Pancreas (tissue), 10 donors: ENCODE measurements at regions not wholly inside any gene's neighbourhood (a gene's known extent, or its start where the extent isn't known, plus 50 kb on each side); places are given as distances from the start of the nearest gene placed in this dataset.
A peak's percentile ranks its signal among the peaks of the same experiment; 100 is the strongest.

Experiments
- ATAC-seq, 4 donors: fragments of 200-7000 bp; cut with Tn5 transposase; one replicate each; pipeline versions ENCODE4 v1.8.0 to v1.9.1; 2020; ENCODE audit warnings: mild to moderate bottlenecking in 4 of 4, moderate library complexity in 4 of 4
- DNase-seq, 6 donors: peaks; one replicate each; pipeline ENCODE4 v3.0.0-alpha.2; 2020
- FAIRE-seq: peaks from 2 replicates; lab custom pipeline; 2012; peaks lifted over from hg19 to GRCh38; lab: Jason Lieb, UNC
- H3K27ac ChIP-seq, 4 donors: fragments of 200-600 bp; sonication (generic); 1 replicate in 3 of 4; 2 replicates in 1 of 4; pipeline versions ENCODE4 v1.5.0 to v1.8.0; 2020
- H3K27me3 ChIP-seq, 4 donors: fragments of 200-600 bp; one replicate each; pipeline ENCODE4 v1.8.0; 2021
- H3K36me3 ChIP-seq, 3 donors: fragments of 200-600 bp; sonication (generic) in 1 of 3; one replicate each; pipeline versions ENCODE4 v1.5.0 to v1.8.0; 2020 to 2021
- H3K4me1 ChIP-seq, 3 donors: fragments of 200-600 bp; one replicate each; pipeline ENCODE4 v1.8.0; 2021
- H3K4me3 ChIP-seq, 4 donors: fragments of 200-600 bp; sonication (generic) in 2 of 4; one replicate each; pipeline versions ENCODE4 v1.5.0 to v1.8.0; 2020 to 2021
- H3K9me3 ChIP-seq, 4 donors: fragments of 200-600 bp; one replicate each; pipeline ENCODE4 v1.8.0; 2021
- CTCF ChIP-seq, 4 donors: fragments of 200-600 bp; sonication (generic) in 3 of 4; IDR thresholded peaks; one replicate each; pipeline versions ENCODE4 v1.5.0 to v1.8.0; 2021; ENCODE audit warnings: antibody characterized with exemption in 4 of 4
- WGBS, 2 donors: extraction: QIAGEN DNeasy Blood & Tissue Kit; methylation state at CpG; one replicate each; pipeline ENCODE4 v1.1.7; 2013; 5-methylcytosine and 5-hydroxymethylcytosine counted together
- intact Hi-C, 3 donors: fragments of 100-400 bp; cut with DNase I; formaldehyde crosslinking; loops; one replicate each; pipeline versions ENCODE4 v1.11.1 to v1.14.2; 2022
- donor health status: healthy with polysubstance abuse.
- donor health status: DM: no; HTN: no; CAD: no; lungs with moderate emphysema.
- donor health status: DM: no; HTN: no; CAD: no.
- donor health status: control.
- donor health status: control.
- donor health status: Bipolar disorder and iron deficiency.
- donor health status: DM: yes; HTN: yes; CAD: no.
- donor health status: DM: no; HTN: no; CAD: no.
- donor health status: DM: no; HTN: no; CAD: no.
- donor health status: DM: yes; HTN: yes; CAD: no.

- 57 to 84% methylated on average over 3 of the region's 3 CpGs for WGBS, 2 donors
- H3K27ac ChIP-seq = no peak overlapping the region
- no peak overlapping the region for H3K4me3 ChIP-seq
- no peaks in the 10 kb centered on the region for H3K36me3 ChIP-seq
- no peaks in the 10 kb centered on the region for H3K9me3 ChIP-seq
- ATAC-seq (no peak), DNase-seq (no peak), FAIRE-seq (no peak)
- no peaks in the 10 kb centered on the region for H3K4me1 ChIP-seq
- H3K27me3 ChIP-seq = no peaks in the 10 kb centered on the region
- intact Hi-C loops = no loop called here
- TF ChIP-seq CTCF (IDR thresholded peaks at IDR 0.05) = no peak
Measured at GRCh38 chr6:139522511-139523220, 148.2 kb upstream of the CITED2 start.

GRCh38 chr6:139521338-139521737 is 146.9 kb upstream of the CITED2 start:
- no peak for ATAC-seq
- intact Hi-C loops = no loop called here

GRCh38 chr6:139520321-139520768 is 145.9 kb upstream of the CITED2 start:
- H3K4me1 ChIP-seq = no peaks in the 10 kb centered on the region
- TF ChIP-seq CTCF (IDR thresholded peaks at IDR 0.05) = no peak
- H3K36me3 ChIP-seq = no peaks in the 10 kb centered on the region
- FAIRE-seq = no peak
- H3K27me3 ChIP-seq = no peaks in the 10 kb centered on the region
- no peak overlapping the region for H3K4me3 ChIP-seq
- no peak for ATAC-seq
- H3K9me3 ChIP-seq = no peaks in the 10 kb centered on the region
- DNase-seq = no peak
- WGBS, 2 donors = 72 to 76% methylated on average over 3 of the region's 3 CpGs
- H3K27ac ChIP-seq = no peak overlapping the region
- intact Hi-C loops = no loop called here

More at GRCh38 chr6:139521338-139521737, 146.9 kb upstream of the CITED2 start:
- Histone ChIP-seq H3K4me1 (no peaks in the 10 kb centered on the region), H3K27me3 (no peaks in the 10 kb centered on the region), H3K9me3 (no peaks in the 10 kb centered on the region), H3K4me3 (no peak overlapping the region), H3K27ac (no peak overlapping the region), H3K36me3 (no peaks in the 10 kb centered on the region)
- FAIRE-seq (no peak), DNase-seq (no peak)
- WGBS, 2 donors = 76 to 84% methylated on average over 3 of the region's 3 CpGs
- no peak for TF ChIP-seq CTCF (IDR thresholded peaks at IDR 0.05)

GRCh38 chr6:139519571-139520031 is 145.2 kb upstream of the CITED2 start:
- Histone ChIP-seq H3K27me3 (no peaks in the 10 kb centered on the region), H3K27ac (no peak overlapping the region), H3K36me3 (no peaks in the 10 kb centered on the region), H3K9me3 (no peaks in the 10 kb centered on the region), H3K4me1 (no peaks in the 10 kb centered on the region), H3K4me3 (no peak overlapping the region)
- peak in 2 of 4 donors; percentile 33 to 34 for ATAC-seq
- no peak for TF ChIP-seq CTCF (IDR thresholded peaks at IDR 0.05)
- intact Hi-C loops = no loop called here
- no peak for FAIRE-seq
- DNase-seq = no peak
- WGBS, 2 donors = 81 to 90% methylated on average over 5 of the region's 5 CpGs

GRCh38 chr6:139519097-139519496 is 144.6 kb upstream of the CITED2 start:
- DNase-seq = no peak
- Histone ChIP-seq H3K4me1 (no peaks in the 10 kb centered on the region), H3K27me3 (no peaks in the 10 kb centered on the region), H3K27ac (no peak overlapping the region), H3K36me3 (no peaks in the 10 kb centered on the region), H3K9me3 (no peaks in the 10 kb centered on the region), H3K4me3 (no peak overlapping the region)
- intact Hi-C loops = no loop called here
- WGBS, 2 donors = 89 to 91% methylated on average over 5 of the region's 5 CpGs
- no peak for FAIRE-seq
- TF ChIP-seq CTCF (IDR thresholded peaks at IDR 0.05) = no peak
- ATAC-seq = no peak
